ENCODE measurements at regions not wholly inside any gene's neighbourhood (a gene's known extent, or its start where the extent isn't known, plus 50 kb on each side); places are given as distances from the start of the nearest gene placed in this dataset.

DNA sequence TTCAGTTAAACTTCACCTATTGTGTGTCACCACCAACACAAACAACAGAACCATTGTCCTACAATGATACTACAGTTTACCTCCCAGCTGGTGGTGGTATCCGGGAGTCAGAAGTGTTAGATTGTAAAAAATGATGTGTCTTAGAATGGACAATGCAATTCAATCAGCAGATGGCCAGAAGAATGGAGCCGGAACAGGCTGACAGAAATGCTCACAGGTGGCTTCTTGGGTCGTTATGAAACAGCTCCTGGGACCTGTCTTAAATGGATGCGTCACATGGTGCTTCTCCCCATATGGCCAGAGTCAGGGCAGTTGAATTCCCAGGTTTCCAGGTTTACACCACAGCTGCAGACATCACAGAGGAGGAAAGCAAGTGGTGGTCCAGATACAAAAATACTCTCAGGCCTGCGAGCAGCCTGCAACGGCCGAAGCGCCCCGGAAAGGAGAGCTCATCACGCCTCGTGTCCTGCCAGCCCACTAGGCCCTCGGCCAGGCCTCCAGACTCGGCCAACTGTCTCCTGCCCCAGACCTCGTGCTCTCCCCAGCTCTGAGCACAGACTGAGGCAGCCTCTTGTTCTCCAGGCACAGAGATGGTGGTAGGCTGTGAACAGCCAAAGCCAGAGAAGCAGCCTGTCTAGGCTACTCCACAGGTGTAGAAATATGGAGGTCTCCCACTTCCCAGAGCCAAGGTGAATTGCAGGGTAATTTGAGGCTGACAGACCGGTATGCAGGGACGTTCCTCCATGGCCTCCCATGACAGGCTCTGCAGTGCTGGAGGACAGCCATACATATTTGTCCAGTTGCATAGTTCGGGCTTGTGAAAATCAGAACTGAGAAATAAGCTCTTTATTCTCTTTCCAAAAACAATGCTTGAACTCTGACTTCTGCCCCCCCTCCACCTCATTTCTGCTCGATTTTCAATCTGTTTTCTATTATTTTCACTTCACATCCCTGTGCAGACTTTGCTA lies 98.5 kb upstream of the SPATA31C2 start:
- peaks cover 4 to 12% (median 7%) of the 10 kb centered on the region in 4 donors for H3K4me1 Mint-ChIP-seq
- Histone ChIP-seq H3K27ac (ENCODE audit: insufficient read depth, low read length, poor library complexity, severe bottlenecking) (no peak overlapping the region), H3K36me3 (ENCODE audit: control insufficient read depth, insufficient read depth, low read length) (no peaks in the 10 kb centered on the region), H3K4me3 (ENCODE audit: low read depth, low read length) (no peak overlapping the region), H3K27me3 (ENCODE audit: control insufficient read depth, insufficient read depth, low read length) (no peaks in the 10 kb centered on the region), H3K9me3 (ENCODE audit: control insufficient read depth in 2 of 2, low read length in 2 of 2) (no peaks in the 10 kb centered on the region), H3K4me1 (ENCODE audit: control insufficient read depth, insufficient read depth, low read length, poor library complexity, severe bottlenecking) (peaks cover 5% of the 10 kb centered on the region)
- no peak for ATAC-seq (ENCODE audit: low read depth in 2 of 2)
- H3K27ac Mint-ChIP-seq, result no peak overlapping the region
- H3K36me3 Mint-ChIP-seq, result no peaks in the 10 kb centered on the region
- no peak for DNase-seq
- no peak overlapping the region for H3K4me3 Mint-ChIP-seq
- H3K9me3 Mint-ChIP-seq, result peaks cover 0 to 5% (median 0%) of the 10 kb centered on the region in 7 donors
- peaks cover 22% of the 10 kb centered on the region for H3K27me3 Mint-ChIP-seq

DNA sequence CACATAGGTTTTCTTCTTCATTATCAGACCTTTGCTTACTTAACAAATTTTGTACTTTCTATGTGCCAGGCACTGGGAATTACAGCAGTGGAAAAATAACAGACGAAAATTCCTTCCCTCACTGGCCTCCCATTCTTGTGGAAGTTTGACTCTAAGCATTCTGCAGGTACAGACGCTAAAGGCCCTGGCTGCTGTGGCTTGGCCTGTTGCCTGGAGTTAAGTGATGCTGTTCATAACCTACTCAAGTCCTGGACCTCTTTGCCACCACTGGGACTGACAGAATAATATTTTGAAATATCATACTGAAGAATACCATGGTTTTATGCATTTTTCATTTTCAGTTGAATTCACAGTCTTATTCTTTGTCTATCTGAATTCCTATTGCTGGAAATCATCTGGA lies 97.3 kb upstream of the SPATA31C2 start:
- Mint-ChIP-seq H3K4me3 (no peak overlapping the region), H3K27ac (no peak overlapping the region), H3K4me1 (peaks cover 4 to 12% (median 5%) of the 10 kb centered on the region in 4 donors), H3K27me3 (peaks cover 16% of the 10 kb centered on the region), H3K9me3 (peaks cover 0 to 7% (median 0%) of the 10 kb centered on the region in 7 donors), H3K36me3 (no peaks in the 10 kb centered on the region)
- peaks cover 2% of the 10 kb centered on the region for H3K27me3 ChIP-seq (ENCODE audit: control insufficient read depth, insufficient read depth, low read length)
- peaks cover 5% of the 10 kb centered on the region for H3K4me1 ChIP-seq (ENCODE audit: control insufficient read depth, insufficient read depth, low read length, poor library complexity, severe bottlenecking)
- no peaks in the 10 kb centered on the region for H3K36me3 ChIP-seq (ENCODE audit: control insufficient read depth, insufficient read depth, low read length)
- ATAC-seq (ENCODE audit: low read depth in 2 of 2) (no peak), DNase-seq (no peak)
- H3K9me3 ChIP-seq (ENCODE audit: control insufficient read depth in 2 of 2, low read length in 2 of 2), result no peaks in the 10 kb centered on the region
- H3K27ac ChIP-seq (ENCODE audit: insufficient read depth, low read length, poor library complexity, severe bottlenecking), result no peak overlapping the region
- H3K4me3 ChIP-seq (ENCODE audit: low read depth, low read length), result no peak overlapping the region

DNA sequence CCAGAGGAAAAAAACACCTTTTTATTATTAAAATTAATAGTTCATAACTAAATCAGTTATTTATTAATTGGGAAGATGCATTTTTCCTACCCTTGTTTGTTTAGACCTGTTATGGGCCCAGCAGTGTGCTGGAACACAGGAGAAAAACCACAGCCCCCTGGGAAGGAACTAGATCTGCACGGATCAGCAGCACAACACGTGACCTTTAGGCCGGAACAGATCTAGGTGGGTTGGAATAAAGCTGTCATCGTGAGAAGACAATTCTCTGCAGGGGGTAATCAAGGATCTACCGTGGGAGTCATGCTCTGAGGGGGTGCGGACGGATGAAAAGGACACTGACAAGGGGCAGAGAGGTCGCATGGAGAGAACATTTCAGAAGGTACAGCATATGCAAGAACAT lies 95.8 kb upstream of the SPATA31C2 start:
- Mint-ChIP-seq H3K4me1 (peaks cover 3 to 11% (median 5%) of the 10 kb centered on the region in 4 donors), H3K36me3 (no peaks in the 10 kb centered on the region), H3K27me3 (peaks cover 26% of the 10 kb centered on the region), H3K9me3 (peaks cover 0 to 8% (median 0%) of the 10 kb centered on the region in 7 donors), H3K27ac (no peak overlapping the region), H3K4me3 (no peak overlapping the region)
- Histone ChIP-seq H3K4me1 (ENCODE audit: control insufficient read depth, insufficient read depth, low read length, poor library complexity, severe bottlenecking) (peaks cover 5% of the 10 kb centered on the region), H3K36me3 (ENCODE audit: control insufficient read depth, insufficient read depth, low read length) (no peaks in the 10 kb centered on the region), H3K4me3 (ENCODE audit: low read depth, low read length) (no peak overlapping the region), H3K9me3 (ENCODE audit: control insufficient read depth in 2 of 2, low read length in 2 of 2) (no peaks in the 10 kb centered on the region), H3K27ac (ENCODE audit: insufficient read depth, low read length, poor library complexity, severe bottlenecking) (no peak overlapping the region), H3K27me3 (ENCODE audit: control insufficient read depth, insufficient read depth, low read length) (peaks cover 2% of the 10 kb centered on the region)
- DNase-seq (no peak), ATAC-seq (ENCODE audit: low read depth in 2 of 2) (no peak)

DNA sequence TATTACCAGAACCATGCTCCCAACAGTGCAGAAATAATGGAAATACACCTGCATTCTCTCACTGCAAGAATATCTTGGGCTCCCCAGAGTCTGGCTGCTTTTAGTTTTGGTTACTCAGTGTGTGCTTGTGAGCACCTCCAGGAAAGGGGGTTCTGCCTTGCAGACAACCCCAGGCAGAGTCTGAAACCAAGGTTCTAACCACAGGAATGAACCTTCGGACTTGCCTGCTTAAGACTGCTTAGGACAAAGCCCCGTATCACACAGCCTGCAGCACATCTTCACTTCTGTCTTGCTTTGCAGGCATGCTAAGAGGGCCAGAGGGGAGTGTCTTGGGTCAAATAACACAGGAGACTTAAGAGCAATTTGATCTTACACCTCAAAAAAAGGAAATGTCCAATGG lies 94.8 kb upstream of the SPATA31C2 start:
- Histone ChIP-seq H3K36me3 (ENCODE audit: control insufficient read depth, insufficient read depth, low read length) (no peaks in the 10 kb centered on the region), H3K27ac (ENCODE audit: insufficient read depth, low read length, poor library complexity, severe bottlenecking) (no peak overlapping the region), H3K4me1 (ENCODE audit: control insufficient read depth, insufficient read depth, low read length, poor library complexity, severe bottlenecking) (peaks cover 1% of the 10 kb centered on the region), H3K9me3 (ENCODE audit: control insufficient read depth in 2 of 2, low read length in 2 of 2) (no peaks in the 10 kb centered on the region), H3K4me3 (ENCODE audit: low read depth, low read length) (no peak overlapping the region), H3K27me3 (ENCODE audit: control insufficient read depth, insufficient read depth, low read length) (peaks cover 3% of the 10 kb centered on the region)
- Mint-ChIP-seq H3K4me1 (peaks cover 0 to 5% (median 3%) of the 10 kb centered on the region in 4 donors), H3K4me3 (no peak overlapping the region), H3K27me3 (peaks cover 25% of the 10 kb centered on the region), H3K9me3 (peaks cover 0 to 8% (median 0%) of the 10 kb centered on the region in 7 donors), H3K27ac (no peak overlapping the region), H3K36me3 (no peaks in the 10 kb centered on the region)
- DNase-seq (no peak), ATAC-seq (ENCODE audit: low read depth in 2 of 2) (no peak)

DNA sequence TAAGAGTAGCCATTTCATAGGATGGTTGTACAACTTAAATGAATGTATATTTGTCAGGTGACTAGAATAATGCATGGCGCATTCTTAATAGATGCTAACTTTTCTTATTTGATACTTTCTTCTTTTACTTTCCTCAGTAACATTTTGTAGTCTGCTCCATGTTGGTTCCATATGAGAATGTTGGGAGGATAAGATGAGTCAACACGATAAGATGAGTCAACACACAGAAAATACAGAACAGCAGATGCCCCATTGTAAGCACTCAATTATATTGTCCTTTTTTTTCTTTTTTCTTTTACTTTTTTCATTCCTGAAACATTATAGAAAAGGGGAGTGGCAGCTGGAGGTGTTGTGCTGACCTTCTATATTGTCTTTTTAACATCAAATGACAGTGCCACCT lies 92.3 kb upstream of the SPATA31C2 start:
- H3K4me1 ChIP-seq (ENCODE audit: control insufficient read depth, insufficient read depth, low read length, poor library complexity, severe bottlenecking), result no peaks in the 10 kb centered on the region
- DNase-seq, result no peak
- ATAC-seq (ENCODE audit: low read depth in 2 of 2), result no peak
- Mint-ChIP-seq H3K27ac (no peak overlapping the region), H3K36me3 (no peaks in the 10 kb centered on the region), H3K4me1 (no peaks in the 10 kb centered on the region), H3K9me3 (peaks cover 0 to 8% (median 0%) of the 10 kb centered on the region in 7 donors), H3K27me3 (peaks cover 22% of the 10 kb centered on the region), H3K4me3 (no peak overlapping the region)
- H3K27me3 ChIP-seq (ENCODE audit: control insufficient read depth, insufficient read depth, low read length), result peaks cover 3% of the 10 kb centered on the region
- H3K36me3 ChIP-seq (ENCODE audit: control insufficient read depth, insufficient read depth, low read length), result no peaks in the 10 kb centered on the region
- H3K27ac ChIP-seq (ENCODE audit: insufficient read depth, low read length, poor library complexity, severe bottlenecking), result no peak overlapping the region
- no peak overlapping the region for H3K4me3 ChIP-seq (ENCODE audit: low read depth, low read length)
- H3K9me3 ChIP-seq (ENCODE audit: control insufficient read depth in 2 of 2, low read length in 2 of 2), result no peaks in the 10 kb centered on the region

DNA sequence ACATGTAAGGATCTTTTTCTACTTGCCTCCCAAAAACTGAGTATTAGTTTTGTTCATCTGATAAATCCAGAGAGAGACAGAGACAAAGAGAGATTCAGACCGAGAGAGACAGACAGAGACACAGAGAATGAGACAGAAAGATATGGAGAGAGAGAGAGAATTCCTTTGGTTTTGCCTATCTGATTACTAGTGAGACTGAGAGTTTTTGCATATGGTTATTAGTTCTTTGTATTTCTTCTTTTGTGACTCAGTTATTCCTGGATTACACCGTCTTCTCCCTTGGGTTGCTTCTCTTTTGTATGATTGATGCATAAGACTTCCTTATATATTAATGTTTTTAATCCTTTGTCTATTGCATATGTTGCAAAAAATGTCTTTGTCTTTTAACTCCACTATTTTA lies 91.2 kb upstream of the SPATA31C2 start:
- H3K27ac Mint-ChIP-seq, result no peak overlapping the region
- H3K27ac ChIP-seq (ENCODE audit: insufficient read depth, low read length, poor library complexity, severe bottlenecking), result no peak overlapping the region
- ATAC-seq (ENCODE audit: low read depth in 2 of 2) (no peak), DNase-seq (no peak)
- peaks cover 3% of the 10 kb centered on the region for H3K27me3 ChIP-seq (ENCODE audit: control insufficient read depth, insufficient read depth, low read length)
- peaks cover 0 to 8% (median 0%) of the 10 kb centered on the region in 7 donors for H3K9me3 Mint-ChIP-seq
- H3K9me3 ChIP-seq (ENCODE audit: control insufficient read depth in 2 of 2, low read length in 2 of 2), result no peaks in the 10 kb centered on the region
- H3K4me3 ChIP-seq (ENCODE audit: low read depth, low read length), result no peak overlapping the region
- no peaks in the 10 kb centered on the region for H3K36me3 Mint-ChIP-seq
- no peaks in the 10 kb centered on the region for H3K4me1 ChIP-seq (ENCODE audit: control insufficient read depth, insufficient read depth, low read length, poor library complexity, severe bottlenecking)
- H3K4me3 Mint-ChIP-seq, result no peak overlapping the region
- peaks cover 22% of the 10 kb centered on the region for H3K27me3 Mint-ChIP-seq
- H3K36me3 ChIP-seq (ENCODE audit: control insufficient read depth, insufficient read depth, low read length), result no peaks in the 10 kb centered on the region
- H3K4me1 Mint-ChIP-seq, result no peaks in the 10 kb centered on the region

DNA sequence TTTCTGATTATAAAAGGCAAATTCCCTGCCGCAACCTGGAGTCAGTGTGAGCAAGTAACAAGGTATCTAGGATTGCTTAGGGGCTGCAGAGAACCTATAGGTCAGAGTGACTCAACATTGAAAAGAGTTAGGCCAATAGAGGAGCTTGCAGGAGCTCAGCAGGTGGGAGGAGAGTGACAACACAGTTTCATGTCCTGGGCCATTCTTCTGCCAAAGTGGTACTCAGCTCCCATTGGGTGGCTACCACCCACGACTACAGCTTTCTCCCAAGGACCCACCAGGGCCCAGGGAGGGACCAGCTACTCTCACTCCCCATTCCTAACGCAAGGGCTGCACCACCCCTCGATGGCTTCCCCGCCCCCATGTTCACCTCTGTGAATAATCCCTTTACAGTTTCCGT lies 86.7 kb upstream of the SPATA31C2 start:
- Mint-ChIP-seq H3K27me3 (peaks cover 16% of the 10 kb centered on the region), H3K4me3 (no peak overlapping the region), H3K36me3 (no peaks in the 10 kb centered on the region), H3K4me1 (no peaks in the 10 kb centered on the region), H3K27ac (no peak overlapping the region), H3K9me3 (no peaks in the 10 kb centered on the region)
- Histone ChIP-seq H3K9me3 (ENCODE audit: control insufficient read depth in 2 of 2, low read length in 2 of 2) (no peaks in the 10 kb centered on the region), H3K36me3 (ENCODE audit: control insufficient read depth, insufficient read depth, low read length) (no peaks in the 10 kb centered on the region), H3K27me3 (ENCODE audit: control insufficient read depth, insufficient read depth, low read length) (peaks cover 2% of the 10 kb centered on the region), H3K4me3 (ENCODE audit: low read depth, low read length) (no peak overlapping the region), H3K27ac (ENCODE audit: insufficient read depth, low read length, poor library complexity, severe bottlenecking) (no peak overlapping the region), H3K4me1 (ENCODE audit: control insufficient read depth, insufficient read depth, low read length, poor library complexity, severe bottlenecking) (no peaks in the 10 kb centered on the region)
- ATAC-seq (ENCODE audit: low read depth in 2 of 2), result no peak
- no peak for DNase-seq

DNA sequence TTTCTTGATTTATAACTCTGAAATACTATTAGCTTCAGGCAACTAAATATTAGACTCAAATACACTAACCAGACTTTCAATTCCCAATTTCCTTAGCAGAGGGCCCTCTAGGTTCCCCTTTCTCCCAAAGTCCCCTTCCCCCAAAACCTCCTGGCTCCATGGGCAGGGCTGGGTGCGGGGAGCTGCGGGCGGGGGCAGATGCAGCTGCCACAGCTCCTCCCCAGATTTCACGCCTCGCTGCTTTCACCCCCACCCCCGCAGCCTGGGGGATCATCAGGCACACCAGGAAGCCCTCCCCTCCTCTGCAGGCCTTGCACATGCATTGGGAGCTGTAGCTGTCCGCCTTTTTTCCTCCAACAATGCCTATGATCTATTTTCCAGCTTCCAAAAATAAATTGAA lies 82.8 kb upstream of the SPATA31C2 start:
- H3K27me3 Mint-ChIP-seq, result peaks cover 22% of the 10 kb centered on the region
- no peak overlapping the region for H3K4me3 Mint-ChIP-seq
- H3K4me1 Mint-ChIP-seq, result peaks cover 0 to 2% (median 0%) of the 10 kb centered on the region in 4 donors
- H3K36me3 Mint-ChIP-seq, result no peaks in the 10 kb centered on the region
- no peaks in the 10 kb centered on the region for H3K9me3 Mint-ChIP-seq
- H3K4me3 ChIP-seq (ENCODE audit: low read depth, low read length), result no peak overlapping the region
- H3K27ac Mint-ChIP-seq, result no peak overlapping the region
- H3K27me3 ChIP-seq (ENCODE audit: control insufficient read depth, insufficient read depth, low read length), result no peaks in the 10 kb centered on the region
- no peak for DNase-seq
- no peaks in the 10 kb centered on the region for H3K4me1 ChIP-seq (ENCODE audit: control insufficient read depth, insufficient read depth, low read length, poor library complexity, severe bottlenecking)
- no peak for ATAC-seq (ENCODE audit: low read depth in 2 of 2)
- no peak overlapping the region for H3K27ac ChIP-seq (ENCODE audit: insufficient read depth, low read length, poor library complexity, severe bottlenecking)
- no peaks in the 10 kb centered on the region for H3K9me3 ChIP-seq (ENCODE audit: control insufficient read depth in 2 of 2, low read length in 2 of 2)
- no peaks in the 10 kb centered on the region for H3K36me3 ChIP-seq (ENCODE audit: control insufficient read depth, insufficient read depth, low read length)

Data from CD4-positive, CD25-positive, alpha-beta regulatory T cell (primary cell).